ENCODE measurements at regions not wholly inside any gene's neighbourhood (a gene's known extent, or its start where the extent isn't known, plus 50 kb on each side); places are given as distances from the start of the nearest gene placed in this dataset.

DNA sequence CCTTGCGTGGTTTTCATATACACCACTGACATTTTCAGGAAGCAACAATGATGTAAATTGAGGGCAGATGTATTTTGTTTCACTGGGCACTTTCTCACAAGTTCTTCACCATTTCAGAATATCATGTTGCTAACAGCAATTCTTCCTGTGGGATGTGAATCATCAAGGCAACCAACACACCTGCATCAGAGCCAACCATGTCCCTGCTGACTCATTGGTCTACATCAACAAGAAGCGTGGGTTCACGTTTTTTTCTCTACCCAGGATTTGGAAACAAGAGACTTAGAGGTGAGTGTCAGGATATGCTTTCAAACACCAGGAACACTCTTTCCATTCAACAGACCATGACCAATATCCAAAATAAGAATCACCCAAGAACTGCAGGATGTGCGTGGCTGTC lies 203.9 kb downstream of the TEX36 start:
- TF ChIP-seq, protein P1, sequence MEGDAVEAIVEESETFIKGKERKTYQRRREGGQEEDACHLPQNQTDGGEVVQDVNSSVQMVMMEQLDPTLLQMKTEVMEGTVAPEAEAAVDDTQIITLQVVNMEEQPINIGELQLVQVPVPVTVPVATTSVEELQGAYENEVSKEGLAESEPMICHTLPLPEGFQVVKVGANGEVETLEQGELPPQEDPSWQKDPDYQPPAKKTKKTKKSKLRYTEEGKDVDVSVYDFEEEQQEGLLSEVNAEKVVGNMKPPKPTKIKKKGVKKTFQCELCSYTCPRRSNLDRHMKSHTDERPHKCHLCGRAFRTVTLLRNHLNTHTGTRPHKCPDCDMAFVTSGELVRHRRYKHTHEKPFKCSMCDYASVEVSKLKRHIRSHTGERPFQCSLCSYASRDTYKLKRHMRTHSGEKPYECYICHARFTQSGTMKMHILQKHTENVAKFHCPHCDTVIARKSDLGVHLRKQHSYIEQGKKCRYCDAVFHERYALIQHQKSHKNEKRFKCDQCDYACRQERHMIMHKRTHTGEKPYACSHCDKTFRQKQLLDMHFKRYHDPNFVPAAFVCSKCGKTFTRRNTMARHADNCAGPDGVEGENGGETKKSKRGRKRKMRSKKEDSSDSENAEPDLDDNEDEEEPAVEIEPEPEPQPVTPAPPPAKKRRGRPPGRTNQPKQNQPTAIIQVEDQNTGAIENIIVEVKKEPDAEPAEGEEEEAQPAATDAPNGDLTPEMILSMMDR (IDR thresholded peaks at IDR 0.05; ENCODE audit: low read depth, low read length): no peak
- no peak overlapping the region for H3K4me3 ChIP-seq (ENCODE audit: low read depth, low read length)

DNA sequence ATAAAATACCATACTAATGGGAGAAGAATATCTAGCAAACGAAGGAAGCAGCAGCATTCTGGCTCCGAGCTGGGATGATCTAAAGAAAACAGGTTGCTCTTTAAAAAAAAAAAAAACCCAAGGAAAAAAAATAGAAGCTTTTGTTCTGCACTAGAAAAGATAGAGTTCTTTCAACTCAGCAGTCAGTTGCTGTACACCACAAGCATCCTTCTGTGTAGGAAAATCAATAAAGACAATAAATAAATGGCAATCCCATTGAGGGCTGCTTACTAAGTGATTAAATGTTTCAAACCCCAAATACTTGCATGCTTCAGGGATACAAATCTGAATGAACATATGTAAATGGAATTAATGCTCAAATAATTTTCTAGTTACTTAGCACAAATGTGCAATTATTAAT lies 207.1 kb downstream of the TEX36 start:
- no peak overlapping the region for H3K4me3 ChIP-seq (ENCODE audit: low read depth, low read length)
- TF ChIP-seq, protein P1 (IDR thresholded peaks at IDR 0.05; ENCODE audit: low read depth, low read length): no peak

DNA sequence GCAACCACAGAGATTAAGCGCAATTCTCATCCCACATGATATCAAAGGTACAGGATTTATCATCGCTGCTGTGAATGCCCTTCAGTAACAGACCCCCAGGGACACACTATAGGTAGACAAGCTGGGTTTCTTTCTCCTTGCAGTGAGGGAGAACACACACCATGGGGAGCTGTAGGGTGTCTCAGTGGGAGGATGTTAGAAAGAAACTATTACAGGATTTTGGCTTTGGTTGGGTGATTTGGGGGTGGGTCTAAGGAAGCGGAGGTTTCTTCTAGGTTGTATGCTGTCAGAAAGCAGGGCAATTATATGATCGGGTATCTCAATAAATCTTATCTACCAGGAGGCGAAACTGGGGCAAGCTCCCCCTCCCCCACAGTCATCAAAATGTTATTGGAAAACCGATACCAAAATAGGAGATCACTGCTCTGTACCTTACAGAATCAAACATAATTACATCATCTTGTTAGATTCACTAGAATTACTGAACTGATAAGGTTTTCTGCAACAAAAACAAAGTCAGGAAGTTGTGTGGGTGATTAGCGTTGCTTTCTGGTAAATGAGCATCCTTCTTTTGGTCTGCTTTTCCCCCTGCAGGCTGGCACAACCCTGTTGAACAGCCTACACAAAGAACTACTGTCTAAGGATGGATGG lies 209.7 kb downstream of the TEX36 start:
- TF ChIP-seq, protein P1 (IDR thresholded peaks at IDR 0.05; ENCODE audit: low read depth, low read length): no peak
- H3K4me3 ChIP-seq (ENCODE audit: low read depth, low read length): no peak overlapping the region

DNA sequence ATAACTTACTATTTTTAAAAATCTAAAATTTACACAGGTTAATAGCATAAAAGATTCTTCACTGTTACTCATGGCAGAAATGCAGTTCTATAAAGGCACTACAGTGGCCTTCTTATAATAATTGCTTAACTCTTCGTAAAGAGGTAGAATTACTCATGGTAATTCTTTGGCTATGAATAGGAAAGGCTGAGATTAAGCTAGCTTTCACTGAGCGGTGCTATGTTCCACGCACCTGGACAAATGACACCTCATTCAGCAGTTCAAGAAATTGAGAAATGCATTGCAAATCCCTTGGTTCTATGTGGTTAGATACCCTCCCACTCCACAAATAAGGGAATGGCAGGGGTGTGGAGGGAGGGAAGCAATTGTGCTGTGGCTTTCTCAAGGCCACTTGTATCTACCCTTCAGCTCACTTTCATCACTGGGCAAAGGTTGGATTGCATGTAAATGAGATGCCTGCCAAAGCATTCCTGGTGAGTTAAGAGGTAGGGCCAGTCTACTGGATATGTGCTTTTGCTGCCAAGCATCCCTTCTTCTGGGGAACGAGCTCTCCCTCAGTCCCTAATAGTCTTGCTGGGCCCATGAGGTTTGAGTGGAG lies 210.9 kb downstream of the TEX36 start:
- TF ChIP-seq, protein P1 (IDR thresholded peaks at IDR 0.05; ENCODE audit: low read depth, low read length): no peak
- H3K4me3 ChIP-seq (ENCODE audit: low read depth, low read length): no peak overlapping the region

DNA sequence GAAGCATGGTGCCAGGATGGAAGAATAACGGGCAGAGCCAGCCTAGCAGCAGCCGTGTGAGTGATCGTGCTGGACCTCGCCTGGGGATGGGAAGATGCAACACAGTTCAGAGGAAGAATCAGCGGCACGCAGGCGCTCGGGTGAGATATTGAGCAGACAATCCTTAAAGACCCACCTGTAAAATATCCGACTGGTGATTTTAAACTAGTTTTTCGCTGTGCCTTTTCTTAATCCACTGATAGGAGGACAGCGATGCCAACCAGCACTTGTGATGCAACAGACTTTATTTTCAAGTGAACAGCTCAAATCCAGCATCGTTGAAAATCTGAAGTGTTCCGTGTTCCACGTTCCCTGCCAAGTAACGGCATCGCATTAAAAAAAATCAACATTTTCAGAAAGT lies 214.7 kb downstream of the TEX36 start:
- no peak overlapping the region for H3K4me3 ChIP-seq (ENCODE audit: low read depth, low read length)
- TF ChIP-seq, protein P1 (IDR thresholded peaks at IDR 0.05; ENCODE audit: low read depth, low read length): no peak

DNA sequence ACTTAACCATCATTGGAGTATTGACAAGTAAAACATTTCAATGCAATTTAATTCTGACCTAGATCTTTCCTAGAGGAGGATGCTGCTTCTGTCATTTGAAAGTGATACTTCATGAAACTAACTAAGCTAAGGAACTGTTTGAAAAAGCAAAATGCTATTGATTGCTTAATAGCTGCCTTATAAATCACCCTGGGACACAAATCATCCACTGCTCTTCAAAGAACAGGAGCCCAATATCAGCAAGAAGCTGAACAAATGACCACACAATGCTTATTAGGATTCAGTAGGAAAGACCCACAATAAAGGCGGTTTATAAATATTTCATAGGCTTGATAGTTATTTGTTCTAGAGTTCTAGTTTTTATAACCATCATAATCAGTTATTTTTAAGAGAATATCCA lies 216.3 kb downstream of the TEX36 start:
- TF ChIP-seq, protein P1 (IDR thresholded peaks at IDR 0.05; ENCODE audit: low read depth, low read length): no peak

DNA sequence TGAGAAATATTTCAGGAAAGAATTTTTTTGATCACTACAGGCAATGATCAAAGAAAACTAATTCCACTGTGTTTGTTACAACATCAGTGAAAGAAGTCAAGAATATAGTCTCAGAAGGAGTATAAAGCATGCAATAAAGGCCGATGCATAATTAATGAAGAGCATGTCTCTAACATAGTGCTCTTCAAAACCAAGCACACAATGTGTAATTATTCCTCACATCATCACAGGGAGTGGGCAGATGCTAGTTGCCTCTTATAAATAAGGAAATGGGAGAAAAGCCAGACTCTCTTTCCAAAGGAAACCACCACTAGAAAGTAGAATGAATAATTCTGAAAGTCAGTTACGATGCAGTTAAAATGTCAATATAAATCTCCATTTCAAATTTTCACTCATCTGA lies 220.1 kb downstream of the TEX36 start:
- no peak overlapping the region for H3K4me3 ChIP-seq (ENCODE audit: low read depth, low read length)
- TF ChIP-seq, protein P1 (IDR thresholded peaks at IDR 0.05; ENCODE audit: low read depth, low read length): no peak

More for the DNA sequence above, 216.3 kb downstream of the TEX36 start:
- no peak overlapping the region for H3K4me3 ChIP-seq (ENCODE audit: low read depth, low read length)

All from WI38 (cell line).